ENCODE measurements at regions not wholly inside any gene's neighbourhood (a gene's known extent, or its start where the extent isn't known, plus 50 kb on each side); places are given as distances from the start of the nearest gene placed in this dataset.

GRCh38 chr13:97753942-97754670, 199.4 kb upstream of the IPO5 start:
- no peak for TF ChIP-seq EZH2 (IDR thresholded peaks at IDR 0.05; ENCODE audit: insufficient read depth, poor library complexity, severe bottlenecking)
- no peak for TF ChIP-seq EZH2phosphoT487 (IDR thresholded peaks at IDR 0.05; ENCODE audit: insufficient read depth, low read depth)
